ENCODE measurements at regions not wholly inside any gene's neighbourhood (a gene's known extent, or its start where the extent isn't known, plus 50 kb on each side); places are given as distances from the start of the nearest gene placed in this dataset.

DNA sequence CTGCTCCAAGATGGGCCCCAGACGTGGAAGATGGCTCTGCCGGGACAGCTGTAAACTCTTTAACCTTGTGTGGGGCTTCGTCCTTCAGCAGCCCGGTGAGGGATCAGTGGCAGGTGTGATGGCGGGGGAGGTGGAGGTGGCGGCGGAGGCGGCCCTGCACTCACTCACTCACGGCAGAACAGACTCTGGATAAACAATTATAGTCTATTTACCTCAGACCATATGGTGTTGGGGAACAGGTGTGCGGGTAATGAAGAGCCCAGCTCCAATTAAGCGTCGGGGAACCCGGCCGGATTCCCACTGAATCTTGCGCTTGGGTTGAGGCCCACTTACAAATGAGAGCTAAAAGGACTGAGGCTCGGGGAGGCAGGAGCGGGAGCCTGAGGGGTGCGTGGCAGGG is 104.3 kb upstream of the SDK2 start:
- no peaks in the 10 kb centered on the region for H3K9me3 ChIP-seq
- TF ChIP-seq, protein P1, sequence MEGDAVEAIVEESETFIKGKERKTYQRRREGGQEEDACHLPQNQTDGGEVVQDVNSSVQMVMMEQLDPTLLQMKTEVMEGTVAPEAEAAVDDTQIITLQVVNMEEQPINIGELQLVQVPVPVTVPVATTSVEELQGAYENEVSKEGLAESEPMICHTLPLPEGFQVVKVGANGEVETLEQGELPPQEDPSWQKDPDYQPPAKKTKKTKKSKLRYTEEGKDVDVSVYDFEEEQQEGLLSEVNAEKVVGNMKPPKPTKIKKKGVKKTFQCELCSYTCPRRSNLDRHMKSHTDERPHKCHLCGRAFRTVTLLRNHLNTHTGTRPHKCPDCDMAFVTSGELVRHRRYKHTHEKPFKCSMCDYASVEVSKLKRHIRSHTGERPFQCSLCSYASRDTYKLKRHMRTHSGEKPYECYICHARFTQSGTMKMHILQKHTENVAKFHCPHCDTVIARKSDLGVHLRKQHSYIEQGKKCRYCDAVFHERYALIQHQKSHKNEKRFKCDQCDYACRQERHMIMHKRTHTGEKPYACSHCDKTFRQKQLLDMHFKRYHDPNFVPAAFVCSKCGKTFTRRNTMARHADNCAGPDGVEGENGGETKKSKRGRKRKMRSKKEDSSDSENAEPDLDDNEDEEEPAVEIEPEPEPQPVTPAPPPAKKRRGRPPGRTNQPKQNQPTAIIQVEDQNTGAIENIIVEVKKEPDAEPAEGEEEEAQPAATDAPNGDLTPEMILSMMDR (IDR thresholded peaks at IDR 0.05): no peak
- no peak overlapping the region for H3K4me3 ChIP-seq
- H3K36me3 ChIP-seq (ENCODE audit: low read depth): no peaks in the 10 kb centered on the region
- H3K4me1 ChIP-seq (ENCODE audit: low read depth): no peaks in the 10 kb centered on the region
- no peak for ATAC-seq
- DNase-seq: no peak
- intact Hi-C loops (cut with DNase I, micrococcal nuclease): no loop called here

DNA sequence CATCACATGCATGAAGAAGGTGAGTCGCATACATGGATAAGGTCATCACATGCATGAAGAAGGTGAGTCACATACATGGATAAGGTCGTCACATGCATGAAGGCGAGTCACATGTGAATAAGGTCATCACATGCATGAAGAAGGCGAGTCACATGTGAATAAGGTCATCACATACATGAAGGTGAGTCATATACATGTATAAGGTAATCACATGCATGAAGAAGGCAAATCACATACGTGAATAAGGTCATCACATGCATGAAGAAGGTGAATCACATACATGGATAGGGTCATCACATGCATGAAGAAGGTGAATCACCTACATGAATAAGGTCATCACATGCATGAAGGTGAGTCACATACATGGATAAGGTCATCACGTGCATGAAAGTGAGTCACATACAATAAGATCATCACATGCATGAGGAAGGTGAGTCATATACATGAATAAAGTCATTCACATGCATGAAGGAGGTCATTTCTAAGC is 105.1 kb upstream of the SDK2 start:
- TF ChIP-seq, protein P1 (IDR thresholded peaks at IDR 0.05): no peak
- no peaks in the 10 kb centered on the region for H3K36me3 ChIP-seq (ENCODE audit: low read depth)
- intact Hi-C loops (cut with DNase I, micrococcal nuclease): no loop called here

DNA sequence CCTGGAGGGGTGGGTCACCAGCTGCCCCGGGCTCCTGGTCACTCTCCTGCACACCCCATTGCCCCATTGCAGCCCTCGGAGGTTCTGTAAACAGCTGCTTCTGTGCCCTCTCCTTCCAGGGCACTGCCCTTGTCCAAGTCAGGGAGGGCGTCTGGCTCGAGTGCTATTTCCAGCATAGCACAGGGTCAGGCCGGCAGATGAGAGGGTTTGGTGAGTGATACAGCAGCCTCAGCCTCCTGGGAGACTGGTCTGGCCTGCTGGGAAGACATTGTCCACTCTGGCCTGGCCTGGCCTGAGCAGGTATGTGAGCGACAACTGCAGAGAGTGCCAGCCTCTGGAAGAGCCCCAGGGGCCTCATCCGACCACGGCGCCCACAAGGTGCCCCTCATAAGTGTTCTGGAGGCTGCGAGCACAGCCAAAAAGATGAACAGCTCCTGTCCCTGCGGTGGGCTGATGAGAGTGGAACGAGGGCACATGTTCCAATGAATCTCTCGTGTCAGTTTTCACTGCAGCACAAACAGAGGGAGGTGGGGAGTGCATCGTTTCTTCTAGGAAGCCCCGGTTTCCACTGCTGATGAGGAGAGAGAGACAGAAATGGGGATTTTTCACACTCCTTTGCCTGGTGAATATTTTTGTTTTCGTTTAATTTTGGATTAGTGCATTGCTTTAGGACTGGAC is 105.8 kb upstream of the SDK2 start:
- no peaks in the 10 kb centered on the region for H3K9me3 ChIP-seq
- no peaks in the 10 kb centered on the region for H3K4me1 ChIP-seq (ENCODE audit: low read depth)
- intact Hi-C loops (cut with DNase I, micrococcal nuclease): no loop called here
- DNase-seq: no peak
- ATAC-seq: no peak
- H3K4me3 ChIP-seq: no peak overlapping the region
- no peaks in the 10 kb centered on the region for H3K36me3 ChIP-seq (ENCODE audit: low read depth)
- TF ChIP-seq, protein P1 (IDR thresholded peaks at IDR 0.05): no peak

More for the DNA sequence above, 105.1 kb upstream of the SDK2 start:
- Histone ChIP-seq H3K9me3 (no peaks in the 10 kb centered on the region), H3K4me1 (ENCODE audit: low read depth) (no peaks in the 10 kb centered on the region), H3K4me3 (no peak overlapping the region)
- DNase-seq (no peak), ATAC-seq (no peak)

DNA sequence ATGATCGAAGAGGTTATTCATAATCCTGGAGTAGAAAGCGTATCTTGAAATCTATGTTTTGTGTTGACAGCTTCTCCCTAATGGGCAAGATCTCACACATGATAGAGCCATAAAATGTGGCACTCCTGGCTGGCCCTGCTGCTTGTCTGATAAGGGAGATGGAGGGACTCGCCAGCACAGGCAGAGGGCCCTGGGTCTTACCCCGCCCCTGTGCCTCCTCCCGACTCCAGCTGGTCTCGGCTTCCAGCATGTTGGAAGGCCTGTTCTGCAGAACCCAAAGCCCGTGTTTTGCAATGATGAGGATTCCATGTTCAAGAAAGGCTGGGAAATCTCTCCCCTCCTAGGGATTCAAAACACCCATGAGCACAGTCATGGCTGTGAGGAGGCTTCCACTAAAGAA is 106.7 kb upstream of the SDK2 start:
- TF ChIP-seq, protein P1 (IDR thresholded peaks at IDR 0.05): no peak
- DNase-seq: peak in 2 of 3 donors; percentile 54 to 56
- Histone ChIP-seq H3K9me3 (no peaks in the 10 kb centered on the region), H3K4me3 (no peak overlapping the region), H3K4me1 (ENCODE audit: low read depth) (no peaks in the 10 kb centered on the region), H3K36me3 (ENCODE audit: low read depth) (no peaks in the 10 kb centered on the region)
- peak; percentile 57 for ATAC-seq
- intact Hi-C loops (cut with DNase I, micrococcal nuclease): no loop called here

DNA sequence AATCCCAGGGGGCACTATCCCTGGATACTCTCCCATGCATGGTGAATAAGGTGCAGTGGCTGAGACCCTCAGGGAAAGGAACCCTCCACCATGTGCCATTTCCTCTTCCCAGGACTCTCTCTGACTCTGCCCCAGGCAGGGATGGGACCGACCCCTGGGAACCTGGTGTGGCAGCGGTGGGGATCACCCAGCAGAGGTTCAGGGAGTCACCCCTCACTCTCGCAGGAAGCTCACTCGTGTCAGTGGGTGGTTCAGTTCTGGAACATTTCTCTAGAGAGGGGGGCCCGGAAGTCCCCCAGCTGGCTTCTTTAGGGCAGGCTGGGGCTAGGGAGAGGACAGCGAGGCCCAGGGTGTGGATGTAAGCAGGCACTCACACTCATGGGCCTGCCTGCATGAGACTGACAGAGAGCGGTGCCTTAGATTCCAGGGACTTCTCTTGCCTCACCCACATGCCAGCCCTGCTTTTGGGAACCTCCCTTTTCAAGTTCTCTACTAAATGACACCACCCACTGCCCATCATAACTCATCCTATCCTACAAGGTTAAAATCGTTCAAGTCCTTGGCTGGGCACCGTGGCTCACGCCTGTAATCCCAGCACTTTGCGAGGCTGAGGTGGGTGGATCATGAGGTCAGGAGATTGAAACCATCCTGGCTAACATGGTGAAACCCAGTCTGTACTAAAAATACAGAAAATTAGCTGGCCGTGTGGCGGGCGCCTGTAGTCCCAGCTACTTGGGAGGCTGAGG is 109.7 kb upstream of the SDK2 start:
- TF ChIP-seq, protein P1 (IDR thresholded peaks at IDR 0.05): no peak

More for the DNA sequence above, 109.7 kb upstream of the SDK2 start:
- H3K4me1 ChIP-seq (ENCODE audit: low read depth): no peaks in the 10 kb centered on the region
- intact Hi-C loops (cut with DNase I, micrococcal nuclease): no loop called here
- DNase-seq (no peak), ATAC-seq (no peak)
- H3K36me3 ChIP-seq (ENCODE audit: low read depth): no peaks in the 10 kb centered on the region
- H3K4me3 ChIP-seq: no peak overlapping the region
- no peaks in the 10 kb centered on the region for H3K9me3 ChIP-seq
